OCI-LY1 (cell line): ENCODE measurements at regions not wholly inside any gene's neighbourhood (a gene's known extent, or its start where the extent isn't known, plus 50 kb on each side); places are given as distances from the start of the nearest gene placed in this dataset.

Experiments used
- EZH2 ChIP-seq: fragments of 200-600 bp; sonication (generic), shearing (Covaris generic); IDR thresholded peaks from 2 replicates; pipeline ENCODE4 v1.8.0; 2017; ENCODE audit warnings: borderline replicate concordance, mixed run types, mild to moderate bottlenecking, antibody characterized with exemption, low read length, moderate library complexity, mixed read lengths
- TF ChIP-seq, protein P1 (sequence below): fragments of 200-600 bp; sonication (generic), shearing (Covaris generic); IDR thresholded peaks from 2 replicates; pipeline ENCODE4 v1.5.1; 2017; ENCODE audit warnings: mild to moderate bottlenecking, antibody characterized with exemption, low read length, moderate library complexity, mixed read lengths

DNA sequence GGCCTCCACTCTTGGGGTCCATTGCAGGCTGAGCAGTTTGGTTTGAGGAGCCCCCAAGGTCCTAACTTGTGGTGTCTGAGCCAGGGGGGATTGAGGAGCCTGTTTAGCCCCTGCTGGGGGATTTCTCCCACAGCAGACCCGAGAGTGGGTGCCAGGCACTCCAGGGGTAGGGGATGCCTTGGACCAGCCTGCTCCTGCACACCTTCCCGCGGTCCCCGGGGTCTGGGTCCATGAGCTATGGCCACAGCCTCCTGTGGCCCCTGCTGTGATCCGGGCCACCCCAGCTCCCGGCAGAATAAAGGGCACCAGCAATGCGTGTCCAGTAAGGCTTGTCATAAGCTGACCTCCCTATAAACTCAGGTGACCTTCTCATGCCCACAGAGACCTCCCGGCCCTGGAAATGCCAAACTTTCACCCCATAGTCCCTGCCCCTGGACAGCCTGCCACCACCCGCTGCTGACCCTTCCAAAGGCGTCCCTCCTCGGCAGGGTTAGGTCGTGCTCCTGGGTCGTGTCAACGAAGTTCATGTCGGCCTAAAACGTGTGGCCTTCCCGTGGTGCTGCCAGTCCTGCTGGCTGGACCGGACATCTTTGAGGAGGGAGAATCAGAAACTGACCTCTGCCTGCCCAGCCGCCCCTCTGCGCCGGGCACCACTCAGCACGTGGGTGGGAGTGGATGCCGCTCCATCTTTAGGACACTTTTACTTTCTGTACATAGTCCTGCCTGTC lies 137.6 kb downstream of the MRPL36 start:
- TF ChIP-seq, protein P1, sequence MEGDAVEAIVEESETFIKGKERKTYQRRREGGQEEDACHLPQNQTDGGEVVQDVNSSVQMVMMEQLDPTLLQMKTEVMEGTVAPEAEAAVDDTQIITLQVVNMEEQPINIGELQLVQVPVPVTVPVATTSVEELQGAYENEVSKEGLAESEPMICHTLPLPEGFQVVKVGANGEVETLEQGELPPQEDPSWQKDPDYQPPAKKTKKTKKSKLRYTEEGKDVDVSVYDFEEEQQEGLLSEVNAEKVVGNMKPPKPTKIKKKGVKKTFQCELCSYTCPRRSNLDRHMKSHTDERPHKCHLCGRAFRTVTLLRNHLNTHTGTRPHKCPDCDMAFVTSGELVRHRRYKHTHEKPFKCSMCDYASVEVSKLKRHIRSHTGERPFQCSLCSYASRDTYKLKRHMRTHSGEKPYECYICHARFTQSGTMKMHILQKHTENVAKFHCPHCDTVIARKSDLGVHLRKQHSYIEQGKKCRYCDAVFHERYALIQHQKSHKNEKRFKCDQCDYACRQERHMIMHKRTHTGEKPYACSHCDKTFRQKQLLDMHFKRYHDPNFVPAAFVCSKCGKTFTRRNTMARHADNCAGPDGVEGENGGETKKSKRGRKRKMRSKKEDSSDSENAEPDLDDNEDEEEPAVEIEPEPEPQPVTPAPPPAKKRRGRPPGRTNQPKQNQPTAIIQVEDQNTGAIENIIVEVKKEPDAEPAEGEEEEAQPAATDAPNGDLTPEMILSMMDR = no peak
- no peak for TF ChIP-seq EZH2
